NOMO-1 treated with DMSO at 0.1 percent for 48 hours (cell line): ENCODE measurements at regions not wholly inside any gene's neighbourhood (a gene's known extent, or its start where the extent isn't known, plus 50 kb on each side); places are given as distances from the start of the nearest gene placed in this dataset.
A peak's percentile ranks its signal among the peaks of the same experiment; 100 is the strongest.
"Not testable (repeated sequence)": the region's sequence is repeated elsewhere in the genome, so short reads cannot be mapped to it uniquely, and the experiment has no call there.

Experiments used
- DNase-seq: peaks from one replicate; lab custom pipeline; 2025; ENCODE audit not compliant: unreplicated experiment; lab: John Stamatoyannopoulos, UW

- DNase-seq = no peak
Measured at GRCh38 chr10:85430991-85431390, 935.6 kb downstream of the GRID1 start.

GRCh38 chr10:85433248-85433647 is 933.3 kb downstream of the GRID1 start:
- DNase-seq = no peak

DNA sequence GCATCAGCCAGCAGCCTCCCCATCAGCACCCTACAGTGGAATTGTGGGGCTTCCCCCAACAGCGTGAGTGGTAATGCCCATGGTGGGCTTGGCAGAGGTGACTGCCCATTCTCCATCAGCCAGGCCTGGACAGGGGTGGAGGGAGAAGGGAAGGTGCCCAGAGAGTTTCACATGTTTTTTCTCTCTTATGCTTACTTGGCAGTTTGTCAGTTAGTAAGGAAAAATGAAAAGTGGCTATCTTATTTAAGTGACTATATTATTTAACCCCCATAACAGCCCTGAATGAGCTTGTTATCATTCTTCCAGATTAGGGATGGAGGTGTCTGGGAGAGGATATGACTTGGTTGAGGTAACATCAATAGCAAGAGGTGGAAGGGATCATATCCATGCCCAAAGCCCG is 921.7 kb downstream of the GRID1 start:
- no peak for DNase-seq

DNA sequence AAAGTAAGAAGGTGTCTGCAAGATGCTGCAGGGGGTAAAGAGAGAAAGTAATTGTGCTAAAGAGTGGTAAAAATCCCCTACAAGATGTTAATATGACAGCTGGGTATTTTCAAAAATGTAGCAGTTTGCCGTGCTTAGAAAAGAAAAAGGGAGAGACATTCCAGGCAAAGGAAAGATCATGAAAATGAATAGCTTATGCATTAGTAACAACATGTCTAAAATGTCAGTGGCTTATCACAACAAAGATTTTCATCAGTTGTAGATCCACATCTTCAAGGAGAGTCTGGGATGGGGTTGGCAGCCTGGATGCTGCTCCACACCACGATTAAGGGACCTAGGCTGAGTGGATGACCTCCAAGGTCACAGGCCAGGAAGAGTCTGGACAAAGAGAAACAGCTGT is 920.9 kb downstream of the GRID1 start:
- no peak for DNase-seq

- peak; percentile 75 for DNase-seq
Measured at GRCh38 chr10:85446827-85447226, 919.8 kb downstream of the GRID1 start.

DNA sequence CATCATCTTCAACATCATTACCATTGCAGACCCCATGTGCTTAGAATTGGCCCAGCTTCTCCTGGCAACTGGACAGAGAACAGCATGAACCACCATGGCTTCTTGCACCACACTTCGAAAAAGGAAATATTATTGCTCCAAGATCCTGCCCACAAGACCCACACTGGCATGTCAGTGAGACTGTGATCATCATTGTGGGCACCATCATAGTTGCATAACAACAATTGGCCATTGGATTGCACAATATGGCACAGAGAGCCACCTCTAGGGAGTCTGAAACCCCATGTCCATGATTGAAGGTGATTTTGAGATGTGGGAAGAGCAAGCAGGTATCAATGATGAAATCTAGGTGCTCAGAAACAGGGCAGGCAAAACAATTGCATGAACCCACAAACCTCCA is 918.9 kb downstream of the GRID1 start:
- peak; percentile 78 for DNase-seq

- no peak for DNase-seq
Measured at GRCh38 chr10:85448716-85449115, 917.9 kb downstream of the GRID1 start.

DNA sequence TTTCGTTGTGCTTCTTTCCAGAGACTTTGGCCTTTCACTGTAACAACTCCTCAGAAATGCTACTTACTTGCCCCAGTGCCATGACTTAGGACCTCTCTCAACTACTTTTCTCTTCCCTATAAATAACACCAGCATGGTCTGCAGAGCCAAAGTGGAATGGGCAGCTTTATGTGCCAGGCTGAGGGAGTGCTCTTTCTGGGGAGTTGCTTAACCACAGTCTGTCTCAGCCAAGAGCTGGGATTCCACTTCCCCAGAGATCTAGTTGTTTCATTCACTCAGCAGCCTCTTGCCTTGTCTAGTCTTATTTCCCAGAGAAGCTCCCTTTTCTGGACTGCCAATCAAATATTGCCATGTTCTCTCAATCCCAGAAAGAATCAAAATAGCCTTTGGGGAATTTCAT is 912.2 kb downstream of the GRID1 start:
- no peak for DNase-seq

DNA sequence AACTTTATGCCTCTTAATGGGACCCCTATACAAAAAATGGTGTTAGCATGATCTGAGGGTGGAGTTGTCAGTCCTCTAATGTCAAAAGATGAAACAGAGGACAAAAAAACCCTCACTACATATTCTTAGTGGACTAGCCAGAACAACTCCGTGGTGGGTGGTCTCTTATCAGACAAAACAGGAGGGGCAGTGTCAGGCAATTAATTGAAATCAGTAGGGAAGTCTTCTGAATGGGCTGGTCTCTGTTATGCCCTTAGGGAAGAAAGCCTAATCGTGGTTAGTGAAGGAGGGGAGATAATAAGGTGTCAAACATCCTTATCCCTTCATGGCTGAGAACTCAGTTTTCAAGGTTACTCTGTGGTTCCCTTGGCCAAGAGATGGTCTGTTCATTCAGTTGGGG is 909.4 kb downstream of the GRID1 start:
- no peak for DNase-seq

DNA sequence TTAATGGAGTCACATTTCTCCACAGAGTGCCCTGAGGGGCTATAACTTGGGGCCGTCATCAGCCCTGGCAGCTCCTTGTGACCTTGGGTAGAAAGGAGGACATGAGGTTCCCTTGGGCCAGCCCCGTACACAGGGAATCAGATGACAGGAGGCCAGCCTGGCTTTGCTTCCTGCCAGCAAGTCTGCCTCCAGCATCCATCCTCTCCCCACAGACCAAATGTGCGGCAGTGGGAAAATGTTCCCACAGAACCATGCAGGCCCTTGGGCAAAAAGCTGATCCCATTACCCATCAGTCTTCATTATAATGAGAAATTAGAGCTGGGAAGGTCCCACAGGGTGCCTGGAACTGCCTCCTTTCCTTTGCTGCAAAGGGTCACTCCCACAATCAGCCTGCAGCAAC is 908.3 kb downstream of the GRID1 start:
- no peak for DNase-seq

DNA sequence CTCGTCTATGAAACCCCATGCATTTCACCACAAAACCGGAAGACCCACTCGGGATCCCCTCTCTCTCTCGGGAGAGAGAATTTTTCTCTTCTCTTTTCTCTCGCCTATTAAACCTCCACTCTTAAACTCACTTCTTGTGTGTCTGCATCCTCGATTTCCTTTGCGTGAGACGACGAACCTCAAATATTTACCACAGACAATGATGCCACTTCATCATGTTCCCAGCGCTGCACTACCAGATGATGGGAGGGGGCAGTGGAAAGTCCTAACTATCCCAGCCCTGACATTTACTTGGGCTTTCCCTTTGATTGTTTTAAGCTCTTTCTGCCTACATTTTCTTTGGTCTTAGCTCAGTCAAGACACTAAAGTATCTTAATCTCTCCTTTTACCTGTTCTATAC is 906.7 kb downstream of the GRID1 start:
- DNase-seq = no peak

- no peak for DNase-seq
Measured at GRCh38 chr10:85464336-85464735, 902.3 kb downstream of the GRID1 start.

GRCh38 chr10:85477979-85478378 is 888.6 kb downstream of the GRID1 start:
- no peak for DNase-seq

GRCh38 chr10:85490431-85490830 is 876.2 kb downstream of the GRID1 start:
- no peak for DNase-seq

GRCh38 chr10:85491652-85492051 is 874.9 kb downstream of the GRID1 start:
- no peak for DNase-seq

GRCh38 chr10:85492684-85493083 is 873.9 kb downstream of the GRID1 start:
- no peak for DNase-seq

DNA sequence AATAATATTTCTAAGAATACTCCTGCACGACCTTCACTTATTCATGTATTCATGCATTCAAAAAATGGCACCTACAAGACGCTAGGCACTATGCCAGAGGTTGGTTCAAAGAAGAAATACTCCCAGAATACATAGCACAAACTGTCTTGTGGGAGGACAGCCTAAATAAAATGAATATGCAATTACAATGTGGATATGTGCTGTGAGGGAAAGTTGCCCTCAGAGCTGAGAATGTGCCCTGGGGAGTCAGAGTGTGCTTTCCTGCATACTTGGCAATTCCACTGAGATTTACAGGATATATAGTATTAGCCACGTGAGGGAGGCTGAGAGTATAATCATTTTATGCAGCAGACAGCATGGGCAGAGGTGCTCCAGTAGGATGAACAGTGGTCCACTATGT is 872.9 kb downstream of the GRID1 start:
- DNase-seq = no peak

GRCh38 chr10:85504641-85505040 is 862.0 kb downstream of the GRID1 start:
- DNase-seq = not testable (repeated sequence)

GRCh38 chr10:85508159-85508558 is 858.4 kb downstream of the GRID1 start:
- DNase-seq = no peak

- DNase-seq = no peak
Measured at GRCh38 chr10:85510682-85511081, 855.9 kb downstream of the GRID1 start.

DNA sequence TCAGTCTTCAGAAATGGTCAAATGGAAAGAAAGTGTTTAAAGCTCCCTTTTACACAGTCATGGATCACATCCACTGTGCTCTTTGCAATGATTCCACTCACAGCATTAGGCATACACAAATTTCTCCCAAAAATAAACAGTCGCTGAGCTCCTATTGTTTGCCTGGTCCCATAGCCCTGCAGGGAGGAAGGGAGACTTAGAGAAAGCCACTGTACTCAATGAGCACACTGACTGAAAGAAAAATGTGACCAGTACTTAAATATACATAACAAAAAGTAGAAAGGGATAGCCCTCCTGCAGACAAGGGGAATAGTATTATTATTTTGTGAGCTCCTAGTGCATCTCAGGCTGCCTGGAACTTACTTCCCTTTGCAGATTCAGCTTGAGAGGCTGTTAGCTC is 853.2 kb downstream of the GRID1 start:
- DNase-seq = no peak

- DNase-seq = no peak
Measured at GRCh38 chr10:85515316-85515715, 851.3 kb downstream of the GRID1 start.

DNA sequence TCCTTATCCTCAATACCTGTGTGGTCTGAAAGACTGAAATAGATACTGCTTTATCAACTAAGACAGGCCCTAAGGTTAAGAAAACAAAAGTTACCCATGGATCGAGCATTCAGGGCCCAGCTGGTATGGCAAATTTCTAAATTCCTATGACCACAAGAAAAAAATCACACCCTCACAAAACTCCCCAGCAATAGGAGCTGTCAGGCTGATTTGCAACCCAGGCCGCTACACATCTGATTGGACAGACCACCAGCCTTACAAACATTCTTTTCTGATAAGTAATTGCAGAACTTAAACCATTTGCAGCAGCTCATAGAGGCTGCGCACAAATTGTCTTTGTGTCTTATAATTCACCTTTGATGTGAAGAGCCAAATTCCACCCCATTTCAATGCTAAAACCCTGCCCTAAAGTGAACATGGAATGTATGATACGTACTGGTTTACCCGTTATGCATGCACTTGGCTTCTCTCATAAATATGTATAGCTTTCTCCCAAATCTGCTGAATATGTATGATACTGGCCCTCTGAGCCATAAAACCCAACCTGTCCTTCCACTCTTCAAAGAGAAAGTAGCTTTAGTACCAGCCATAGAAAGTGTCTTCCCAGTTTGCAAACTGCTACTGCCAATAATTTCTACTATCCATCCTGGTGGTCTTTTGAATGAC is 842.5 kb downstream of the GRID1 start:
- no peak for DNase-seq
